ENCODE measurements at regions not wholly inside any gene's neighbourhood (a gene's known extent, or its start where the extent isn't known, plus 50 kb on each side); places are given as distances from the start of the nearest gene placed in this dataset.
"Not testable (repeated sequence)": the region's sequence is repeated elsewhere in the genome, so short reads cannot be mapped to it uniquely, and the experiment has no call there.

DNA sequence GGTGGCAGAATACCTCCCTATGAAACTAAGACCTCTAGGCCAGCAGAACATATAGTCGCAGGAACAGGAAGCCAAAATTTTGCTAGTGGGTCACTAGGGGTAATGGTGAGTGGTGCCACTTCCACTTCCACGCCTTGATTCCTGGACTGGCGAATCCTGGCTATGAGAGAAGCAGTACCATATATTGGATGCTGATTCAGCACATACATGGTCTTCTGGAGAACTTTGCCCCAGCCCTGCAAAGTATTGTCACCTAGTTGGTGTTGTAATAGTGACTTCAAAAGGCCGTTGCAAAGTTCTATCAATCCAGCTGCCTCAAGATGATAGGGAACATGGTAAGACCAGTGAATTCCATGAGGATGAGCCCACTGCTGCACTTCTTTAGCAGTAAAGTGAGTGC, 769.8 kb upstream of the GYPC start:
- no peak for DNase-seq

DNA sequence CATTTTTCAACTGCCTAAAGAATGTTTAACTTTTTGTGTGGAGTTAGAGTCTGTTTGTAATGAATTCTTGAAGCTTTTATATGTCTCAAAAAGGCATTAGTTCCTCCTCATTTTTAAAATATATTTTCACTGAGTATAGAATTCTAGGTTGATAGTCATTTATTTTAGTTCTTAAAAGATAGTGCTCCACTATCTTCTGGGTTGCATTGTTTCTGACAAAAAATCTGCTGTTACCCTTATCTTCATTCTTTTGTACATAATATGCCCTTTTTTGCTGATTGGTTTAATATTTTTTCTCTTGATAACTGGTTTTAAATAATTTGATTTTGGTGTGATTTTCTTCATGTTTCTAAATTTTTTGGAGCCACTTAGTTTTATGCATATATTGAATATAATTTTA, 754.7 kb upstream of the GYPC start:
- no peak for DNase-seq

DNA sequence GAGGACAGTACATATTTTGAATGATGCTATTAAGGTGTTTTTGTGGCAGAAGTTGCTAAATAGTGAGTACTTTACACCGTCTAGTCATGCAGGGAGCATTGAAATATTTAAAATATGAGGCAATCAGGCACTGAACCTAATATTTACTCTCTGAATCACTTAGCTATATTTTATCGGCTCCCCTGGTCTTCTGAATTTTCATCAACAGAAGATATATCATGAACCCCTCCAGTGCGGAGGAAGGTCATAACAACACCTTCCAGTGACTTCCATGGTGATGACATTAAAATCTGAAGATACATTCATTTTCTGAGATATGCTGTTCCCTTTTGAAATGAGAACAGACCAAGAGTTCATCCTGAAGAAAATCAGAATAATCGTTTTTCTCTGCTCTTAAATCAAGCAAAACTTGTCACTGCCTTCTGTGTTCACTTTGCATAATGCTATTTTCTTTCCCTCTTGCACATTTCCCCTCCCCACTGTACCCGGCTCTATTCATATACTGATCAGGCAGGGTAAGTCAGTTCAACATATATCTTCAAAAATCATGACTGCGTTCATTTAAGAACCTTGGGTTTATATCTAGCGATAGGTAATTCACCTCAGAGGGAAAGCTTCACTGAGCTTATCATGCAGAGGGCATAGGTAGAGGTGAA, 729.9 kb upstream of the GYPC start:
- DNase-seq, result no peak

DNA sequence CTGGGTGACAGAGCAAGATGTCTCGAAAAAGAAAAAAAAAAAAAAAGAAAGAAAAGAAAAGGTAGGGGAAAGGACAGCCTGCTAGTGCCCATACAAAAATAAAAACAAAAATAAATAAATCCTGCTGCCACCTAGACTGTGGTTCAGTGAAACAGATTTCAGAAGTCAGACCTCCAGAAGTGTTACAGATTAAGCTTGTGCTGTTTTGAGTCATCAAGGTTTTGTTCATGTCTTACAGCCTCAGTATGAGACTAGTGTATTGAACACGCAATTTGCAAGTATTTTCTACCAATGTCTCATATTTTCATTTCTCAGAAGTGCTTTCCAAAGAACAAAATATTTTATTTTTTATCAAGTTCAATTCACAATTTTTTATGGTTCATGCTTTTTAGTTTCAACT, 720.4 kb upstream of the GYPC start:
- DNase-seq, result no peak

DNA sequence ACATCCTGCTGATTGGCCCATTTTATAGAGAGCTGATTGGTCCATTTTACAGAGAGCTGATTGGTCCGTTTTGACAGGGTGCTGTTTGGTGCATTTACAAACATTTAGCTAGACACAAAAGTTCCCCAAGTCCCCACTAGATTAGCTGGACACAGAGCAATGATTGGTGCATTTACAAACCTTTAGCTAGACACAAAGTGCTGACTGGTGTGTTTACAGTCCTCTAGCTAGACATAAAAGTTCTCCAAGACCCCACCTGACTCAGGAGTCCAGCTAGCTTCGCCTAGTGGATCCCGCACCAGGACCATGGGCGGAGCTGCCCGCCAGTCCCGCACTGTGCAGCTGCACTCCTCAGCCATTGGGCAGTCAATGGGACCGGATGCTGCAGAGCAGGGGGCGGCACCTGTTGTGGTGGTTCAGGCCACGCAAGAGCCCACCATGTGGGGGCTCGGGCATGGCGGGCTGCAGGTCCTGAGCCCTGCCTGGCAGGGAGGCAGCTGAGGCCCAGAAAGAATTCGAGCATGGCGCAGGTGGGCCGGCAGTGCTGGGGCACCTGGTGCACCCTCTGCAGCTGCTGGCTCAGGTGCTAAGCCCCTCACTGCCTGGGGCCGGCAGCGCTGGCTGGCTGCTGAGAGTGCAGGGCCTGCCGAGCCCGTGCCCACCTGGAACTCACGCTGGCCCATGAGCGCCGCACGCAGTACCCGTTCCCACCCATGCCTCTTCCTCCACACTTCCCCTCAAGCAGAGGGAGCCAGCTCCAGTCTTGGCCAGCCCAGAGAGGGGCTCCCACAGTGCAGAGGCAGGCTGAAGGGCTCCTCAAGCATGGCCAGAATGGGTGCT, 713.2 kb upstream of the GYPC start:
- DNase-seq, result no peak

- no peak for DNase-seq
Observed at GRCh38 chr2:125959047-125959446, 696.9 kb upstream of the GYPC start.

GRCh38 chr2:125961739-125962138, 694.2 kb upstream of the GYPC start:
- no peak for DNase-seq

DNA sequence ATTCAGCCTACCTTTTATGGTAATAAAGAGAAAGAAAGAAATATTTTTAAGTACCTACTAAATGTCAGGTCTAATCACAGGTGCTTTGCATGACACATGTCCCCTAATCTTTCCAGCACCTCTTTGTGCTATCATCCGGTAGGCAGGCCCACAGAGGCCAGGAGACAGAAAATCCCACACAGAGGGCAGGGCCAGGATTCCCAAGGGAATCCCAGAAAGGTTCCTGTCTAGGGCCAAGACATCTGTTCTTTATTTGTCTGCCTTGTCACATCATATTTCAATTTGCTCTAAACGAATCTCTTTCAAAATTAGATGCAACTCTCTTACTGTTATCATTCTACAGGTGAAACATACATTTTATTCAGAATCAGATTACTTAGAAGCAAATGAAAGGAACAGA, 676.1 kb upstream of the GYPC start:
- no peak for DNase-seq

- DNase-seq, result no peak
Observed at GRCh38 chr2:125983364-125983763, 672.6 kb upstream of the GYPC start.

DNA sequence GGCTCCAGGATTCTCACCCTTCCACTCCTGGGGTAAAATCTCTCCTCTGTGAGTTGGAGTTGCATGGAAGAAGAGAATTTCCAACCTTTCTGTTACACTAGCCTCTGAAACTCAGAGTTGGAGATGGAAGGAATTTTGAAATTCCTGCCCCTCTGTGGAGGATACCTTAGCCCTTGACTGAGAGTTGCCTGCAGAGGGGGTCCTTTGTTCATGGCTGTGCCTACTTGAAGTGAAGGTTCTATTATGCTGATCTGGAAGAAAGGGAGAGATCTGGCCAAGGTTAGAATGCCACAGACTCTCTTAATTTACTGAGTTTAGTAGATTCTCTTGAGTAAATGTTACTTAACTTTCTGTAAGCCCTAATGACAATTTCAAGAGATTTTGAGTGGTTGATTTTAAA, 626.6 kb upstream of the GYPC start:
- no peak for DNase-seq

DNA sequence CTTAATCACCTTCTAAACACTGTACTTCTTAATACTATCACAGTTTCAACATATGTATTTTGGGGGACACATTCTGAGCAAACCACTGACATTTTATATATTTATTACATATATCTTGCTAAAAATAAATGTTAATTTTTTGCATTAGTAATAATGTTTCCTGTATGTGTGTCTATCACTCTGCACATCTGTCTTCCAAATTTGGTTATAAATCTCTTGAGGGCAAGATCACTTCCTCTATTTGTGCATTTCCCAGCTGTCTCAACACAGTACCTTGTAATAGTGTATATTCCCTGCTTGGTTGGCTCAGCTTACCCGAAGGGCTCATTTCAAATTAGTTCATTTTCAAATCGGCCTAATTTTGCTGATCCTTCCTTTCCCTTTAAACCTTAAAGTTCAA, 617.1 kb upstream of the GYPC start:
- DNase-seq, result no peak

DNA sequence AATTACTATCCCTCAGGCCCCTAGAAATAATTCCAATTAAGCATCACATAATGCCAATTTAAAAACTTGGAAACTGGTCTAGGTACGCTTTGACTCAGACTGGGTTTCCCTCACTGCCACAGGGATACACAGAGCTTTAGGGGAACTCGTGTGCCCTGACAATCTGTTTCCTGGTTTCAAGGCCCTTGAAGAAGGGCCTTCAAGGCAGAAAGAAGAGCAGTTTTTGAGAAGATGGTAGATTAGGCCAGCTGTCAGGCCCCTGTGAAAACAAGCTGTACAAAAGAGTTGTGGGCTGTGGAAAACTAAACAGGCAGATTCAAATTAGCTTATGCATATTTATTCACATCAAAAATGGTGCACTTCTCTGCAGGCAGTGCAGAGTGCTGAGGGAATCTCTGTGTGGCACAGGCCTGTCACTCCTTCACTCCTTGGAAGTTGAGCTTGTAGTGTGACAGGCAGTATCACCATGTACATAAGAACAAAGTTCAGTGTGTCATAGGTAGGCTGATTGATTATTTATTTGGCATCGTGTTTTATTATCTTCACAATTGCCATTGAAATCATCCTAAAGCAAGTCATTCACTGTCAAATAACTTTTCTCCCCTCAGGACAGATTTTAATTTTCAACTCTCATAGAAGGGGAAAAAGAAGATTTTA, 614.4 kb upstream of the GYPC start:
- no peak for DNase-seq

- no peak for DNase-seq
Observed at GRCh38 chr2:126042089-126042488, 613.9 kb upstream of the GYPC start.

GRCh38 chr2:126048719-126049118, 607.2 kb upstream of the GYPC start:
- no peak for DNase-seq

- DNase-seq, result no peak
Observed at GRCh38 chr2:126049461-126049860, 606.5 kb upstream of the GYPC start.

DNA sequence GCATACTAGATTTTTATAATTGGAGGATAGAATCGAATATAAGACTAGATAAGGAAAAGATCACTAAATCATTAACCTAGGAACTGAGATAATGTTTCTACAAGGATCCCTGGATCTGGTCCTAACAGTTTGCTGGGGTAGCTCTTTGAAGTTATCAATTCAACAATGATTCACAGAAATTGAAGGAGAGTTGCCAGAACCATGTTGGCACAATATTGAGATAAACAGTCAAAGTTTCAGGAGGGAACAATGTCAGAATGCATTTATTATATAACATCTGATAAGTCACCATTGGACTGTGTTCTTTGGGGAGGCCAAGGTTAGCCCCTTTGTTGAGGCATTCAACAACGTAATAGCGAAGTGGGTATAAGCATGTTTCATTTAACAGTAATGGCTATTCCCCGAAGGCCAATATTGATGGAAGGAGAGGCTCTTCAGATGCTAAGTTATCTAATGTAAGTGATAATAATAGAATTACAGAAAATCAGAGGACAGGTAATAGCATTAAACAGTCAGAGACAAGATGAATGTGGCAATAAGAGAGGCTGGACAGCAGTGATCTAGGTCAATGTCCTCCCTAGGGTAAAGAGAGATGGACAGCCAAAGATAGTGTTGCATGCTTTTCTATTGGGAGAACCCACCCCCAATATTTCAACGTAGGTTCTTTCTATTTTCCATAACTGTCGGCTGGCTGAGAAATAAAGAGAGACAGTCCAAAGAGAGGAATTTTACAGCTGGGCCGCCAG, 604.8 kb upstream of the GYPC start:
- no peak for DNase-seq

GRCh38 chr2:126051737-126052240, 604.2 kb upstream of the GYPC start:
- not testable (repeated sequence) for DNase-seq

GRCh38 chr2:126059379-126059778, 596.6 kb upstream of the GYPC start:
- DNase-seq, result no peak

GRCh38 chr2:126085011-126085795, 570.8 kb upstream of the GYPC start:
- DNase-seq, result no peak

- no peak for DNase-seq
Observed at GRCh38 chr2:126100962-126101361, 555.0 kb upstream of the GYPC start.

GRCh38 chr2:126106006-126106405, 550.0 kb upstream of the GYPC start:
- DNase-seq, result no peak

DNA sequence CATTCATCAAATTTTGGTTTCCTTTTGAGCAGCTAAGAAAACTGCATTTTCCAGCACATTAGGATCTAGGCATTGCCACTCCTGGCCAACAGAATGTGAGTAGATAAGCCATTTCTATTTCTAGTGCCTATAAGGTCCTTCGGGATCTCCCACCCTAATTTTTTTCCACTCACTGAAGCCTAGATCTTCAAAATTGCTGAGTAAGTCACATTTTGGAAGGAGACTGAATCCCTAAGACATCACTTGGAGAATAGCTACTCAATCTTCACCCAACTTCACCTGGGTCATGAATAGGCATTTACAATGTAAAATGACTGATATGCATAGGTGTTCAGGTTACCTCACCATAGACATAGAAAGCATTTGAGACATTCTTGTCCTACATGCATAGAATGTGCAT, 548.1 kb upstream of the GYPC start:
- no peak for DNase-seq

Data from HCEC 1CT (cell line).